ENCODE measurements at regions not wholly inside any gene's neighbourhood (a gene's known extent, or its start where the extent isn't known, plus 50 kb on each side); places are given as distances from the start of the nearest gene placed in this dataset.

DNA sequence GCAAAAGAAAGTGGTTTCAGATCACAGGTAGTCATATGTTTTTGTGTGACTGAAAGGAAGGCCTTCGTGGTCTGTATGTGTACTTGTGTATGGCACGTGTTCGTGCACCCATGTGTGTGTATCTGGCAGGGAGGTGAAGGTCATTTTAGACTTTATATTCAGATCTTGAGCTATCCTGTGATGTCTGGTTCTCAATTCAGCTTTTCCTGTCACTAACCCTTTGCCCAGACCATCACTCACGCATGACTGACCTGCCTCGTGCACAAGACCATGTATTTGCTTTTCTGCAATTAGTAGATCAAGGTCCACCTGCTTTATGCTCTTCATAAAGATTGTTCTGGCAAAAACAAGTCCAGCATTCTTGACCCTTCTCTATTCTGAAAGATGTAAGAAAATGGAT lies 139.7 kb upstream of the MAF start:
- Histone ChIP-seq H3K4me1 (no peaks in the 10 kb centered on the region), H3K36me3 (no peaks in the 10 kb centered on the region), H3K27ac (no peak overlapping the region), H3K4me3 (no peak overlapping the region), H3K27me3 (no peaks in the 10 kb centered on the region), H3K9me3 (no peaks in the 10 kb centered on the region)
- ATAC-seq = no peak
- TF ChIP-seq POLR2AphosphoS5 (IDR thresholded peaks at IDR 0.05) = no peak
- TF ChIP-seq, protein P1, sequence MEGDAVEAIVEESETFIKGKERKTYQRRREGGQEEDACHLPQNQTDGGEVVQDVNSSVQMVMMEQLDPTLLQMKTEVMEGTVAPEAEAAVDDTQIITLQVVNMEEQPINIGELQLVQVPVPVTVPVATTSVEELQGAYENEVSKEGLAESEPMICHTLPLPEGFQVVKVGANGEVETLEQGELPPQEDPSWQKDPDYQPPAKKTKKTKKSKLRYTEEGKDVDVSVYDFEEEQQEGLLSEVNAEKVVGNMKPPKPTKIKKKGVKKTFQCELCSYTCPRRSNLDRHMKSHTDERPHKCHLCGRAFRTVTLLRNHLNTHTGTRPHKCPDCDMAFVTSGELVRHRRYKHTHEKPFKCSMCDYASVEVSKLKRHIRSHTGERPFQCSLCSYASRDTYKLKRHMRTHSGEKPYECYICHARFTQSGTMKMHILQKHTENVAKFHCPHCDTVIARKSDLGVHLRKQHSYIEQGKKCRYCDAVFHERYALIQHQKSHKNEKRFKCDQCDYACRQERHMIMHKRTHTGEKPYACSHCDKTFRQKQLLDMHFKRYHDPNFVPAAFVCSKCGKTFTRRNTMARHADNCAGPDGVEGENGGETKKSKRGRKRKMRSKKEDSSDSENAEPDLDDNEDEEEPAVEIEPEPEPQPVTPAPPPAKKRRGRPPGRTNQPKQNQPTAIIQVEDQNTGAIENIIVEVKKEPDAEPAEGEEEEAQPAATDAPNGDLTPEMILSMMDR (IDR thresholded peaks at IDR 0.05) = no peak
- TF ChIP-seq POLR2A (IDR thresholded peaks at IDR 0.05) = no peak
- TF ChIP-seq EP300 (IDR thresholded peaks at IDR 0.05) = no peak
- 73 to 94% methylated on average over 5 of the region's 5 CpGs for WGBS, 2 donors (ENCODE audit: low coverage in 1 of 2)

DNA sequence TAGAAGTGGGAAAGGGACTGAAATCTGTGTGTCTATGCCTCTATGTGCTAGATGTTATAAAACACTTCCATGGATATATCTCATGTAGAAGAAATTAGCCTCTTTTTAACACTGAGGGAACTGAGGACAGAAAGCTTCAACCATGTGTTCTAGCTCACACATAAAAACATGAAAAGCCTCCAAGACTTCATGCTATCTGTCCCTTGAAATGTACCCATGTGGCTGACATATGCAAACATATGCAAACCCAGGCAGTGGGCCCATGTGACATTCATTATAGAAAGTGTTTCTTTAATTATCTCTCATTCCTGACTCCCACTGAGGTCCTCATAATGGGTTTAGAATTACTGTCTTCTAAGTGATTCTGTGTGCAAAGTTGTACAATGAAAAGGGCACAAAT lies 134.7 kb upstream of the MAF start:
- TF ChIP-seq, protein P1 (IDR thresholded peaks at IDR 0.05) = no peak
- TF ChIP-seq POLR2AphosphoS5 (IDR thresholded peaks at IDR 0.05) (no peak), EP300 (IDR thresholded peaks at IDR 0.05) (no peak), POLR2A (IDR thresholded peaks at IDR 0.05) (no peak)
- no peak overlapping the region for H3K27ac ChIP-seq
- no peak for ATAC-seq
- H3K9me3 ChIP-seq = no peaks in the 10 kb centered on the region
- H3K4me1 ChIP-seq = no peaks in the 10 kb centered on the region
- no peak overlapping the region for H3K4me3 ChIP-seq
- H3K36me3 ChIP-seq = no peaks in the 10 kb centered on the region
- no peaks in the 10 kb centered on the region for H3K27me3 ChIP-seq

DNA sequence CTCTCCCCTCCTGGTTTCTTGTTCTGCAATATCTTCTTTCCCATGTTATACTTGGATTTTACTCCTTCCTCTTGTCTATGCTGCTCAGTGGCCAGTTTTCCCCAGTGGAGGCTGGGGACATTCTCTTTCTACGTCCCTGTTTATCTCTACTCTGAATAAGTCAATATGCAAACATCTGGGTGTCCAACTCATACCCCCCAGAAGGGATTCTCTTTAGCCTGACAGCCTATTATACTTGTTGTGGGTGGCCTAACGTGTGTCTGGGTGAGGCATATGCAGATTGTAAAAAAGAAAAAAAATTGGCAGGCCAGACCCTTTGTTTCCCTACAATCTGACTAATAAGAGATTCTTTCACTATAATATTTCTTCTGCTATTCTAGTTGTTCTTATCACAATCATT lies 134.2 kb upstream of the MAF start:
- no peaks in the 10 kb centered on the region for H3K9me3 ChIP-seq
- no peak overlapping the region for H3K27ac ChIP-seq
- no peaks in the 10 kb centered on the region for H3K27me3 ChIP-seq
- ATAC-seq = no peak
- no peaks in the 10 kb centered on the region for H3K4me1 ChIP-seq
- no peaks in the 10 kb centered on the region for H3K36me3 ChIP-seq
- 32 to 78% methylated on average over 2 of the region's 2 CpGs for WGBS, 2 donors (ENCODE audit: low coverage in 1 of 2)
- H3K4me3 ChIP-seq = no peak overlapping the region
- TF ChIP-seq, protein P1 (IDR thresholded peaks at IDR 0.05) = no peak
- no peak for TF ChIP-seq POLR2AphosphoS5 (IDR thresholded peaks at IDR 0.05)
- TF ChIP-seq POLR2A (IDR thresholded peaks at IDR 0.05) = no peak
- TF ChIP-seq EP300 (IDR thresholded peaks at IDR 0.05) = no peak

DNA sequence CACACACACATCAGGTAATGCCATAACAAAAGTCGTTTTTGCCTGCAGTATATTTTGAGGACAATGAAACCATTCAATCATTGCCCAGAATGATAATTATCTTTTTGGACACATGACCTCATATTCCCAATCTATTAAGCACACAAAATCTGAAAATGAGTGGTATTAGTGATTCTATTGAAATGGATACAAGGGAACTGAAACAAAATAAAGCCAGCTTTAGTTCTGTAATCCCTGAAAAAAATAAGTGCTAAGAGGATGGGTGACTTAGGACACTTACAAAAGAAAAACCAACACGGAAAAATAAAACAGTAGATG lies 128.3 kb upstream of the MAF start:
- H3K4me3 ChIP-seq = no peak overlapping the region
- H3K4me1 ChIP-seq = no peaks in the 10 kb centered on the region
- no peak overlapping the region for H3K27ac ChIP-seq
- ATAC-seq = no peak
- H3K36me3 ChIP-seq = no peaks in the 10 kb centered on the region
- no peaks in the 10 kb centered on the region for H3K9me3 ChIP-seq
- WGBS, 2 donors (ENCODE audit: low coverage in 1 of 2) = 33 to 60% methylated on average over 2 of the region's 2 CpGs
- TF ChIP-seq POLR2A (IDR thresholded peaks at IDR 0.05) (no peak), POLR2AphosphoS5 (IDR thresholded peaks at IDR 0.05) (no peak), EP300 (IDR thresholded peaks at IDR 0.05) (no peak)
- TF ChIP-seq, protein P1 (IDR thresholded peaks at IDR 0.05) = no peak
- no peaks in the 10 kb centered on the region for H3K27me3 ChIP-seq

DNA sequence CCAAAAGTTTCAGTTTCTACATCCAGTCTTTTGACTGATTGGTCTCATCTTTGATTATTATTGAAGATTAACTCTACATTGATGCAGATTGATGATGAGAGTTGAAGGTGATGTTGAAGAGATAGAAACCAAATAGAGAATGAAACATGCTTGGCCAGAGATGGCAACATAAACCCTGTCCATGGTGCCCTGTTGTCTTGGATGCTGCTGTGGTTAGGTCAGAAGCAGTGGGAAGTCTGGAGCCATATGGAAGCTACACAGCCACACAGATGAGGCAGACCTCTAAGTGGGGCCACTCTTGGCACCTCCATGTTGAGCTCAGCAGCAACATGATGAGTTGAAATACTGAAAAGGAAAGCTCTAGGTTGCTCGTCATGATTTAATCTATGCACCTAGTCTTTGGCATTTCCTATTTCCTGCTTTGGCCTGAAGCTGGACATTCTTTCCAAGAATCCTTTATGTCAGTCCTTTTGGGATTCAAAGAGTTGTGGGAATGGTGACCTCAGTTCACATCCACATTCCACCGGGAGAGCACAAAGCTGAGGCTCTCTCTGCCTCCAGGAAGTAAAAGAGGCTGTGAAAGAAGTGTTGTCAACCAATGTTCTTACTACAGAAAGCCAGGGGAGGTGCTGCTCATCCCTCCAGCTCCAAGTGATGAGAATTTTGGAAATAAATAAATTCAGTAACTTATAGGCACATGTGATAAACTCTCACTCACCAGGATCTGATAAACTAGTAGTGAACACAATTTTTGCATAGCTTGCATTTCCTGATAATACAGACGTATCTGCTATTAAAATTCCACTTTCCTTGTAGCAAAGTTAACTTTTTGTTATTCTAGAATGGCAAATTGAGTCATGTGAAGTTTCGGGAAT lies 127.7 kb upstream of the MAF start:
- no peak for ATAC-seq
- H3K27me3 ChIP-seq = no peaks in the 10 kb centered on the region
- 66 to 67% methylated on average over 2 to 4 of the region's 4 CpGs for WGBS, 2 donors (ENCODE audit: low coverage in 1 of 2)
- no peak overlapping the region for H3K4me3 ChIP-seq
- no peak overlapping the region for H3K27ac ChIP-seq
- TF ChIP-seq POLR2A (IDR thresholded peaks at IDR 0.05) = no peak
- TF ChIP-seq EP300 (IDR thresholded peaks at IDR 0.05) = no peak
- TF ChIP-seq POLR2AphosphoS5 (IDR thresholded peaks at IDR 0.05) = no peak
- TF ChIP-seq, protein P1 (IDR thresholded peaks at IDR 0.05) = no peak
- no peaks in the 10 kb centered on the region for H3K4me1 ChIP-seq
- H3K36me3 ChIP-seq = no peaks in the 10 kb centered on the region
- no peaks in the 10 kb centered on the region for H3K9me3 ChIP-seq
